A673 (cell line): ENCODE measurements at regions not wholly inside any gene's neighbourhood (a gene's known extent, or its start where the extent isn't known, plus 50 kb on each side); places are given as distances from the start of the nearest gene placed in this dataset.
A peak's percentile ranks its signal among the peaks of the same experiment; 100 is the strongest.
"Not testable (repeated sequence)": the region's sequence is repeated elsewhere in the genome, so short reads cannot be mapped to it uniquely, and the experiment has no call there.

Experiments used
- BruUV-seq: library from RNA; stranded (reverse); fragments of 400-500 nt; replicated peaks from 2 replicates; lab custom pipeline; 2021; lab: Mats Ljungman, UMichigan
- CTCF ChIA-PET: fragments of 300-600 bp; sonication (Branson Sonifier 250); formaldehyde crosslinking; loops from one replicate; lab custom pipeline; 2022; ENCODE audit warnings: antibody characterized with exemption; lab: Charles Lee
- POLR2A ChIA-PET: fragments of 300-600 bp; sonication (Branson Sonifier 250); formaldehyde crosslinking; loops from one replicate; lab custom pipeline; 2022; ENCODE audit warnings: antibody characterized with exemption; ENCODE audit not compliant: low non-redundant PET; lab: Charles Lee
- DNase-seq: peaks from one replicate; pipeline ENCODE4 v3.0.0-alpha.2; 2015; ENCODE audit warnings: low spot score
- H3K27ac ChIP-seq: fragments of 200-600 bp; sonication (generic); 2 replicates; pipeline ENCODE4 v1.5.1; 2016; ENCODE audit warnings: mixed run types, low read depth, mild to moderate bottlenecking, mixed read lengths, antibody characterized with exemption, low read length; ENCODE audit not compliant: poor library complexity, severe bottlenecking
- H3K27me3 ChIP-seq: fragments of 200-600 bp; sonication (generic); replicated peaks from 2 replicates; pipeline ENCODE4 v1.6.1; 2017; ENCODE audit warnings: mixed run types, low read depth, mild to moderate bottlenecking, mixed read lengths, antibody characterized with exemption, low read length; ENCODE audit not compliant: insufficient read depth, poor library complexity
- H3K36me3 ChIP-seq: fragments of 200-600 bp; sonication (generic); 2 replicates; pipeline ENCODE4 v1.6.1; 2016; ENCODE audit warnings: mixed run types, mild to moderate bottlenecking, mixed read lengths, antibody characterized with exemption, low read length; ENCODE audit not compliant: insufficient read depth, poor library complexity, severe bottlenecking
- H3K4me1 ChIP-seq: fragments of 200-600 bp; sonication (generic); 2 replicates; pipeline ENCODE4 v1.6.1; 2017; ENCODE audit warnings: mixed run types, mild to moderate bottlenecking, mixed read lengths, antibody characterized with exemption, low read length; ENCODE audit not compliant: insufficient read depth, poor library complexity, severe bottlenecking
- H3K4me3 ChIP-seq: fragments of 200-600 bp; sonication (generic); 2 replicates; pipeline ENCODE4 v1.5.1; 2016; ENCODE audit warnings: low read depth, mixed run types, mild to moderate bottlenecking, mixed read lengths, low read length; ENCODE audit not compliant: poor library complexity, severe bottlenecking
- H3K9me3 ChIP-seq: fragments of 200-600 bp; sonication (generic); 2 replicates; pipeline ENCODE4 v1.6.1; 2016; ENCODE audit warnings: mixed run types, low read depth, mild to moderate bottlenecking, mixed read lengths, antibody characterized with exemption, low read length; ENCODE audit not compliant: poor library complexity, severe bottlenecking
- EZH2 ChIP-seq: fragments of 200-600 bp; sonication (generic); IDR thresholded peaks from 2 replicates; pipeline ENCODE4 v1.6.1; 2017; ENCODE audit warnings: borderline replicate concordance, low read depth, mild to moderate bottlenecking, mixed read lengths, antibody characterized with exemption, low read length; ENCODE audit not compliant: poor library complexity, severe bottlenecking
- intact Hi-C: fragments of 100-400 bp; cut with micrococcal nuclease; formaldehyde crosslinking; loops from one replicate; pipeline ENCODE4 v1.10.0; 2022; ENCODE audit not compliant: unreplicated experiment
- TF ChIP-seq, protein P1 (sequence below): fragments of 300-800, 200-600 bp; sonication (generic); conservative IDR thresholded peaks from 2 replicates; pipeline ENCODE4 v1.5.1; 2017; ENCODE audit warnings: low read depth, mild to moderate bottlenecking, antibody characterized with exemption, low read length, moderate library complexity, mixed read lengths

DNA sequence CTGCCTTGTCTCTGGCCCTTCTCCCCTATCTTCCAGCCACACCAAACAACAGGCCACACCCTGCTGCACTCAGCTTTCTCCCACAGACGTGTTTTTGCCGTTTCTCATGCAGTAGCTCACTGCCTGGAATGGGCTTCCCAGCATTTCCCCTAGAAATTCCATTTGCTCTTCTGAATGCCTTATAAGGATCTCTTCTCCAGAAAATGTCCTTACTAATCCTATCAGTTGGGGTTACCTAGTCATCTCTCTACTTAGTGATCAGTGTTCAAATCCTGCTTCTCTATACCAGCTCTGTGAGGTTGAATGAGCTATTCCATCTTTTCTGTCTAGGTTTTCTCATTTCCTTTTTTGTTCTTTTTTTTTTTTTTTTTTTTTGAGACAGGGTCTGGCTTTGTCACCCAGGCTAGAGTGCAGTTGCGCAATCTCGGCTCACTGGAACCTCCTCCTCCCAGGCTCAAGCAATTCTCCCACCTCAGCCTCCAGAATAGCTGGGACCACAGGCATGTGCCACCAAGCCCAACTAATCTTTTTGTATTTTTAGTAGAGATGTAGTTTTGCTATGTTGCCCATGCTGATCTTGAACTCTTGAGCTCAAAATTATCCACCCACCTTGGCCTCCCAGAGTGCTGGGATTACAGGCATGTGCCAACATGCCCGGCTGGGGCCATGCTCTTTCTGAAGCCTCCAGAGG, 98.2 kb upstream of the CHD2 start:
- no peak for TF ChIP-seq EZH2
- TF ChIP-seq, protein P1, sequence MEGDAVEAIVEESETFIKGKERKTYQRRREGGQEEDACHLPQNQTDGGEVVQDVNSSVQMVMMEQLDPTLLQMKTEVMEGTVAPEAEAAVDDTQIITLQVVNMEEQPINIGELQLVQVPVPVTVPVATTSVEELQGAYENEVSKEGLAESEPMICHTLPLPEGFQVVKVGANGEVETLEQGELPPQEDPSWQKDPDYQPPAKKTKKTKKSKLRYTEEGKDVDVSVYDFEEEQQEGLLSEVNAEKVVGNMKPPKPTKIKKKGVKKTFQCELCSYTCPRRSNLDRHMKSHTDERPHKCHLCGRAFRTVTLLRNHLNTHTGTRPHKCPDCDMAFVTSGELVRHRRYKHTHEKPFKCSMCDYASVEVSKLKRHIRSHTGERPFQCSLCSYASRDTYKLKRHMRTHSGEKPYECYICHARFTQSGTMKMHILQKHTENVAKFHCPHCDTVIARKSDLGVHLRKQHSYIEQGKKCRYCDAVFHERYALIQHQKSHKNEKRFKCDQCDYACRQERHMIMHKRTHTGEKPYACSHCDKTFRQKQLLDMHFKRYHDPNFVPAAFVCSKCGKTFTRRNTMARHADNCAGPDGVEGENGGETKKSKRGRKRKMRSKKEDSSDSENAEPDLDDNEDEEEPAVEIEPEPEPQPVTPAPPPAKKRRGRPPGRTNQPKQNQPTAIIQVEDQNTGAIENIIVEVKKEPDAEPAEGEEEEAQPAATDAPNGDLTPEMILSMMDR, result no peak
- ChIA-PET CTCF (no interaction called here), POLR2A (no interaction called here)
- no peak for DNase-seq
- no TSS peak for BruUV-seq
- Histone ChIP-seq H3K4me1 (peaks cover 3% of the 10 kb centered on the region), H3K27me3 (no peaks in the 10 kb centered on the region), H3K4me3 (no peak overlapping the region), H3K9me3 (no peaks in the 10 kb centered on the region), H3K36me3 (no peaks in the 10 kb centered on the region), H3K27ac (no peak overlapping the region)
- intact Hi-C loops, result no loop called here

DNA sequence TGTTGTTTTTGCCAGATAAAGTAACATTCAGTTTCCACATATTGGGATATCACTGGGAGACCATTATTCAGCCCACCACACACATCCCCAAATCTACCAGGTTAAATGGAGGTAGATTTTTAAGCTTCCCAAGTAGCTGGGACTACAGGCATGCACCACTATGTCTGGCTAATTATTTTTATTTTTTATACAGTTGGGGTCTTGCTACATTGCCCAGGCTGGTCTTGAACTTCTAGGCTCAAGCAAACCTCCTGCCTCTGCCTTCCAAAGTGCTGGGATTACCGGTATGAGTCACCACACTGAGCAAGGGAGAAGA, 96.6 kb upstream of the CHD2 start:
- CTCF ChIA-PET, result no interaction called here
- POLR2A ChIA-PET, result no interaction called here
- no peak for DNase-seq
- no peak for TF ChIP-seq EZH2
- TF ChIP-seq, protein P1, result no peak
- Histone ChIP-seq H3K27me3 (no peaks in the 10 kb centered on the region), H3K27ac (peak overlapping the region; percentile 66), H3K4me1 (peaks cover 8% of the 10 kb centered on the region), H3K9me3 (no peaks in the 10 kb centered on the region), H3K4me3 (no peak overlapping the region), H3K36me3 (no peaks in the 10 kb centered on the region)
- intact Hi-C loops, result no loop called here
- BruUV-seq, result no TSS peak

DNA sequence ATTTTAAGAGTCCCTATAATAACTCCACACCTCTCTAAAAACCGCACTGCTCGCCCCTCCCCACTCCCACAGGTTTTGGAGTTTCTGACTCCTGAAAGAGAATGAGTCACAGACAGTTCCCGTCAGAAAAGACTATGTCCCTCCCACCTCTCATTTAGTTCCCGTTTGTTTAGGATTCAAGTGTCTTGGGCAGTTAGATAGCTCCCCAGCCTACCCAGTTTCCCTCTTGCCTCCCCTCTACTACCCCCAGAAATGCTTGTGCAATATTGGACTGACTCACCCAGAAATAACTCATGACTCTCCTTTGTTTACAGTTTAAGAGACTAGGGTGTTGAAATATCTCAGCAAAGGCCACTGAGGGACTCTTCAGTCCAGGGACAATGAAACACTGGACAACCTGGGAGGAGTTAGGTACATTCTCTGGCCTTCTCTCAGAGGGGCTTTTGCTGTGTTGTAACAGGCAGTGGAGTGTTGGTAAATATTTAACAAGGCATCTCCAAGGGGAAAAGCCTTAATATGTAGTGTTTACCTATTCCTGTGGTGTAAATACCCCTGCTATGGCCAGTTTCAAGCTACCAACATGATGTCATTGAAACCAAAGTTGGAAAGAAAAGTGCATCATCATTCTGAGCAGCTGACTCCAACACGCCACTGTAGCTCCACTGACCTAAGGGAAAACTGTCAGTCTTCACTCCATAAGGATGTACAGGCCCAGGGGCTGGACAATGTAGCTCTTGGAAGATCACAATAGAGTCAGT, 96.1 kb upstream of the CHD2 start:
- ChIA-PET CTCF (no interaction called here), POLR2A (no interaction called here)
- Histone ChIP-seq H3K36me3 (no peaks in the 10 kb centered on the region), H3K27me3 (no peaks in the 10 kb centered on the region), H3K27ac (peak overlapping the region; percentile 66), H3K4me1 (peaks cover 11% of the 10 kb centered on the region), H3K4me3 (no peak overlapping the region), H3K9me3 (no peaks in the 10 kb centered on the region)
- BruUV-seq, result no TSS peak
- TF ChIP-seq EZH2, result no peak
- TF ChIP-seq, protein P1, result no peak
- intact Hi-C loops, result no loop called here
- peak; percentile 78 for DNase-seq

DNA sequence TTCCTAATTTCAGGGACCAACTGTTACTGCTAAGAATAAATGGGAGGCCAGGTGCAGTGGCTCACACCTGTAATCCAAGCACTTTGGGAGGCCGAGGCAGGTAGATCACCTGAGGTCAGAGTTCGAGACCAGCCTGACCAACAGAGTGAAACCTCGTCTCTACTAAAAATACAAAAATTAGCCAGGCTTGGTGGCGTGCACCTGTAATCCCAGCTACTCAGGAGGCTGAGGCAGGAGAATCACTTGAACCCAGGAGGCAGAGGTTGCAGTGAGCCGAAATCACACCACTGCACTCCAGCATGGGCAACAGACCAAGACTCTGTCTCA, 95.6 kb upstream of the CHD2 start:
- intact Hi-C loops, POLR2A ChIA-PET, H3K27me3 ChIP-seq, H3K4me3 ChIP-seq, CTCF ChIA-PET, DNase-seq, H3K36me3 ChIP-seq, H3K9me3 ChIP-seq, BruUV-seq, H3K27ac ChIP-seq: not testable (repeated sequence)
- H3K4me1 ChIP-seq, result peaks cover 14% of the 10 kb centered on the region
